MG63 (cell line): ENCODE measurements at regions not wholly inside any gene's neighbourhood (a gene's known extent, or its start where the extent isn't known, plus 50 kb on each side); places are given as distances from the start of the nearest gene placed in this dataset.
A peak's percentile ranks its signal among the peaks of the same experiment; 100 is the strongest.

Experiments used
- DNase-seq: peaks from one replicate; pipeline ENCODE4 v3.0.0-alpha.2; 2020
- H3K27me3 ChIP-seq: fragments of 250-450 bp; sonication (Bioruptor Pico); 2 replicates; pipeline ENCODE4 v1.5.1; 2020; ENCODE audit warnings: mild to moderate bottlenecking, moderate library complexity
- H3K36me3 ChIP-seq: fragments of 250-450 bp; sonication (Bioruptor Pico); 2 replicates; pipeline ENCODE4 v1.5.1; 2020; ENCODE audit warnings: mild to moderate bottlenecking, moderate library complexity
- H3K4me3 ChIP-seq: fragments of 250-450 bp; sonication (Bioruptor Pico); 2 replicates; pipeline ENCODE4 v1.5.1; 2020; ENCODE audit warnings: mild to moderate bottlenecking, moderate library complexity
- H3K9me3 ChIP-seq: fragments of 250-450 bp; sonication (Bioruptor Pico); 2 replicates; pipeline ENCODE4 v1.5.1; 2020; ENCODE audit warnings: mild to moderate bottlenecking, moderate library complexity

GRCh38 chr2:180523621-180524340 lies 456.6 kb upstream of the UBE2E3 start:
- Histone ChIP-seq H3K4me3 (no peak overlapping the region), H3K27me3 (no peaks in the 10 kb centered on the region), H3K36me3 (no peaks in the 10 kb centered on the region), H3K9me3 (no peaks in the 10 kb centered on the region)
- peak; percentile 52 for DNase-seq

DNA sequence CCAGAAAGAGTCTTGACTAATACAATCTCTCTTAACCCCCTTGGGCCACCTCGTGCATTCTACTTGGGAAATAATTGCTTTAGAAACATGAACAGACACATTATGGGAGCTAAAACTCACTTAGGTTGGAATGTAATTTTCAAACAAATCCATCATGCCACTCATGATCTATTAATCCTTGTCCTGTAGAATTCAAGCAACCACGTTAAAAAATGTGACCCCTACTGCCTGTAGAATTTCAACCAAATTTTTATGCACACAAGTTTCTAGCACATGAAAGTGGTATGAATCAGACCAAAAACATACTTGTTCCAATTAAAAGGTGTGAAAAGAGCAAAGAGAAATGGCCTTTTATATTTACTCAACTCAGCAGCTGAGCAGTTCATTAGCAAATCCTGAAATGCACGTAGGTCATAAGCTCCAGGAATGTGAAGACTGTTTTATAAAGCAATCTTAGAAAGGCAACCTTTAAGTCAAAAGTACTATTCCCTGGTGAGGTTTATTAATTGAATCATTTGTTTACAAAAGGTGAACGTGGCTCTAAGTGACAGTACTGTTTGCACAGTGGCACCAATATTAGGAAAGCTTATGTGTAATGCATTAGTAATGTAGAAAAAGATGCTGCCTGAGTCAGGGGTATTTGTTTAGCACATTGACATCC lies 459.4 kb upstream of the UBE2E3 start:
- no peaks in the 10 kb centered on the region for H3K36me3 ChIP-seq
- no peak for DNase-seq
- no peaks in the 10 kb centered on the region for H3K27me3 ChIP-seq
- no peak overlapping the region for H3K4me3 ChIP-seq
- no peaks in the 10 kb centered on the region for H3K9me3 ChIP-seq

GRCh38 chr2:180520206-180520605 lies 460.2 kb upstream of the UBE2E3 start:
- H3K9me3 ChIP-seq: no peaks in the 10 kb centered on the region
- H3K27me3 ChIP-seq: no peaks in the 10 kb centered on the region
- no peak overlapping the region for H3K4me3 ChIP-seq
- no peaks in the 10 kb centered on the region for H3K36me3 ChIP-seq
- DNase-seq: no peak

DNA sequence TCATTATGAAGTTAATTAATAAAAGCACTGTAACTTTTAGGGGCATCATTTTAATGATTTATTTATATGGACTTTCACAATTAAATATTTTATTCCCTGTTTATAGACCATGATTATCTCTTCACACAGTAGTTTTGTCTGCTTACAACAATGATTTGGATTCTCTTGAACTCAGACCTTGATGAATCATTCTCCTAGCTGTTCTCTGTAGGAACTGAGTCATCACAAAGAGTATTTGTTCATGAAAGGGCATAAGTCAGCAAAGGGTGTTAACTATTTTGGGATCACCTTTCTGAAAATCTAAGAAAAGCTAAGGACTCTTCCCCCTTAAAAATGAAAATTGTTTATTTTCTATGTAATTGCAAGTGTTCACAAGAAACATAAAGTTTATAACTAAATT lies 461.1 kb upstream of the UBE2E3 start:
- no peaks in the 10 kb centered on the region for H3K27me3 ChIP-seq
- no peaks in the 10 kb centered on the region for H3K36me3 ChIP-seq
- no peaks in the 10 kb centered on the region; the same call in 1 of the 2 replicates for H3K9me3 ChIP-seq
- DNase-seq: no peak
- H3K4me3 ChIP-seq: no peak overlapping the region

- Histone ChIP-seq H3K36me3 (no peaks in the 10 kb centered on the region), H3K27me3 (no peaks in the 10 kb centered on the region)
- DNase-seq: no peak
Measured at GRCh38 chr2:180516232-180516631, 464.2 kb upstream of the UBE2E3 start.

DNA sequence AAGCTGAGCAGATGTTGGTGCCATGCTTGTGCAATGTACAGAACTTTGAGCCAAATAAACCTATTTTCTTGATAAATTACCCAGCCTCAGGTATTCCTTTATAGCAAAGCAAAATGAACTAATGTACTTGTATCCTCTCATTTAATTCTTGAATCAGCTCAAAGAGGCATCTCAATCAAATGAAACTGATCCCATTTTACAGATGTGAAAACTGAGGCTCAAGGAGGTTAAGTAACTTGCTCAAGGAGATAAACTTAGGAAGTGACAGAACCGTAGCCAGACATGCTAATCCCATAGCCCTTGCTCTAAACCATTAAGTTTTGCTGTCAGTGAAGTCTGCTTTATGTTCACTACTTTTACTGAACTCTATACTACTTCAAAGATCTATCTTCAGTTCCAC lies 467.0 kb upstream of the UBE2E3 start:
- no peak overlapping the region for H3K4me3 ChIP-seq
- no peak for DNase-seq
- no peaks in the 10 kb centered on the region; the same call in 1 of the 2 replicates for H3K9me3 ChIP-seq
- no peaks in the 10 kb centered on the region for H3K27me3 ChIP-seq
- no peaks in the 10 kb centered on the region for H3K36me3 ChIP-seq

More at GRCh38 chr2:180516232-180516631, 464.2 kb upstream of the UBE2E3 start:
- Histone ChIP-seq H3K9me3 (no peaks in the 10 kb centered on the region; the same call in 1 of the 2 replicates), H3K4me3 (no peak overlapping the region)

DNA sequence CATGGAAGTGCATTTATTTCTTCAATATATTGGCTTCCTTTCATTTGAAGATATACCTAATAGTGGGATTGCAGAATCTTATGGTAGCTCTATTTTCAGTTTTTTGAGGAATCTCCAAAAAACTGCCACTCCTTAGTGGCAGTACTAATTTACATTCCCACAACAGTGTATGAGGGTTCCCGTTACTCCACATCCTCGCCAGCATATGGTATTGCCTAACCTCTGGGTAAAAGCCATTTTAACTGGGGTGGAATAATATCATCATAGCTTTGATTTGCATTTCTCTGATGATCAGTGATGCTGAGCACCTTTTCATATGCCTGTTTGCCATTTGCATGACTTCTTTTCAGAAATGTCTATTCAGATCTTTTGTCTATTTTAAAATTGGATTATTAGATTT lies 471.9 kb upstream of the UBE2E3 start:
- no peak overlapping the region for H3K4me3 ChIP-seq
- no peaks in the 10 kb centered on the region for H3K27me3 ChIP-seq

GRCh38 chr2:180507028-180507427 lies 473.4 kb upstream of the UBE2E3 start:
- DNase-seq: no peak
- H3K36me3 ChIP-seq: no peaks in the 10 kb centered on the region
- H3K9me3 ChIP-seq: no peaks in the 10 kb centered on the region; the same call in 1 of the 2 replicates
- no peaks in the 10 kb centered on the region for H3K27me3 ChIP-seq
- no peak overlapping the region for H3K4me3 ChIP-seq

More for the DNA sequence above, 471.9 kb upstream of the UBE2E3 start:
- H3K36me3 ChIP-seq: no peaks in the 10 kb centered on the region
- DNase-seq: no peak
- no peaks in the 10 kb centered on the region; the same call in 1 of the 2 replicates for H3K9me3 ChIP-seq

GRCh38 chr2:180505203-180505602 lies 475.2 kb upstream of the UBE2E3 start:
- no peaks in the 10 kb centered on the region for H3K27me3 ChIP-seq
- no peaks in the 10 kb centered on the region for H3K36me3 ChIP-seq
- no peak for DNase-seq
- H3K9me3 ChIP-seq: no peaks in the 10 kb centered on the region; the same call in 1 of the 2 replicates
- no peak overlapping the region for H3K4me3 ChIP-seq

DNA sequence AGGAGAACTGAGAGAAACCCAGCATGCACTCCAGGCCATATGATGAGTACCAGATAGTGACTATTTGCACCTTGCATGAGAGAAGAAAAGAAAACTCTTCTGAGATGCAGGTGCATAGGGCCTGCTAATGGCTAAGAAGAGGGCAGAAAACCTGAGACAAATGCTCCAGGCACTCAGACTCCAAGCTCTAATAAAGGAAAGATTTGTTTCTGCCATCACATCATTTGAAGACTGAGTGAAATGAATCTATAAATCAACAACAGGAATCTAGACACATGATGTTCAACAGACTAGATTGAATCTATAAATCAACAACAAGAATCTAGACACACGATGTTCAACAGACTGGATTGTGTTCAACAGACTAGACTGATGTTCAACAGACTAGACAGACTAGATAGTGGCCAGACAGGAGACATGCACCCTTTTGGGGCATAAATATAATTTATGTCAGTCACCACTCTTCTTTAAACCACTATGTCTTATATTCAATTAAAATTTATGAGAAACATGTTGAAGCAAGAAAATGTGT lies 482.7 kb upstream of the UBE2E3 start:
- no peak overlapping the region for H3K4me3 ChIP-seq
- H3K27me3 ChIP-seq: no peaks in the 10 kb centered on the region
- DNase-seq: no peak
- no peaks in the 10 kb centered on the region for H3K9me3 ChIP-seq
- no peaks in the 10 kb centered on the region for H3K36me3 ChIP-seq

GRCh38 chr2:180495606-180496005 lies 484.8 kb upstream of the UBE2E3 start:
- H3K27me3 ChIP-seq: no peaks in the 10 kb centered on the region
- H3K36me3 ChIP-seq: no peaks in the 10 kb centered on the region
- peak; percentile 49 for DNase-seq
- H3K4me3 ChIP-seq: no peak overlapping the region
- H3K9me3 ChIP-seq: no peaks in the 10 kb centered on the region

DNA sequence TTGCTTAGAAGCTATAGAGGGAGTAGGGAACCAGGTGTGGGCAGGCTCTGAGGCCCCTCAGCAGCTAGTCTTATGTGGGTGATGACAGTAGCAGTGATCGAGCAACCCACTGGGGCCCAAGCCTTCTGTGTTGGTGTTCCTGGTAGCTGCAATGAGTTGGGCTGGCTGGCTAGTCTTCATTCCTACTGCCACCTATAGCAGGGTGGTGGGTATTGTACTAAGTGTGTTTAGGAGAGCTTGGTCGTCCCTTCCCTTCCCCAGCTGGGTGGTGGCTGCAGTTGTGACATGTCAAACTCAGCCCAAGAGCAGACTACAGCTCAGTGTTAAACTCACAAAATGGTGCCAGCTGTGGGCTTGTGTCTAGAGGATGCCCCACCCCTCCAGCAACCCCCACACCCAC lies 486.1 kb upstream of the UBE2E3 start:
- no peaks in the 10 kb centered on the region for H3K36me3 ChIP-seq
- H3K27me3 ChIP-seq: no peaks in the 10 kb centered on the region
- H3K9me3 ChIP-seq: no peaks in the 10 kb centered on the region; the same call in 1 of the 2 replicates
- DNase-seq: no peak
- no peak overlapping the region for H3K4me3 ChIP-seq

DNA sequence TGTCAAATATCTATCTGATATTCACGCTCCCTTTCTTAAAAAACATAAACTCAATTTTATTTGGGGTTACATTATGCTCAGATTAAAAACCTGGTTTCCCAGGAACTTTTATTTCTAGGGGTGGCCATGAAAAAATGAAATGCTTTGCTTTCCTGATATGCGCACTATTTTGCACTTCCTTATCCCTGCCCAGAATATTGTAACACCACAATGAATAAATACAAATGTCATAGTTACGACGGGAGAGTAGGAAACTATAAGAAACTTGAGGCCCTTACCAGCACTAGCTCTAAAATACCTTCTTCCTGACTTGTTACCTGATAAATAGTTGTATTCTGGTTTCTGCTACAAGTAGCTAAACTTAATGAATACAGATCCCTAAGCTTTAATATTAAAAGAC lies 475.6 kb upstream of the CWC22 start:
- no peaks in the 10 kb centered on the region for H3K9me3 ChIP-seq
- no peak for DNase-seq
- no peak overlapping the region for H3K4me3 ChIP-seq
- no peaks in the 10 kb centered on the region for H3K27me3 ChIP-seq
- no peaks in the 10 kb centered on the region for H3K36me3 ChIP-seq

DNA sequence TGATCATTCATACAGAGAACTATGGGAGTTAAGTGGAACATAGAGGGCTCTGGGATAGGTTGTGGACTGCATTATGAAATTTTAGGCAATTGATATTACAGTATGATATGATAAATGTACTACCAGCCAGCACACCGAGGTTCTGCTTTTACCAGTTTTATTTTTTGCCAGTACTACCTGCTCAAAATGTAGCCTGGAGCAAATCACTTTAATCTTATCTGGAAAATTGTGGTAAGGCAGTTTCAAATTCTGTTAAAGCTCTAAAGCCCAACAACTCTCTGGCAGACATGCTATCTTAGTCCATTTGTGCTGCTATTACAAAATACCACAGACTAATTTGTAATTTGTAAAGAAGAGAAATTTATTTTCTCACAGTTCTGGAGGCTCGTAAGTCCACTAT lies 474.9 kb upstream of the CWC22 start:
- Histone ChIP-seq H3K4me3 (no peak overlapping the region), H3K27me3 (no peaks in the 10 kb centered on the region), H3K9me3 (no peaks in the 10 kb centered on the region), H3K36me3 (no peaks in the 10 kb centered on the region)
- no peak for DNase-seq

GRCh38 chr2:180478883-180479282 lies 471.8 kb upstream of the CWC22 start:
- H3K4me3 ChIP-seq: no peak overlapping the region
- DNase-seq: no peak
- no peaks in the 10 kb centered on the region for H3K36me3 ChIP-seq

DNA sequence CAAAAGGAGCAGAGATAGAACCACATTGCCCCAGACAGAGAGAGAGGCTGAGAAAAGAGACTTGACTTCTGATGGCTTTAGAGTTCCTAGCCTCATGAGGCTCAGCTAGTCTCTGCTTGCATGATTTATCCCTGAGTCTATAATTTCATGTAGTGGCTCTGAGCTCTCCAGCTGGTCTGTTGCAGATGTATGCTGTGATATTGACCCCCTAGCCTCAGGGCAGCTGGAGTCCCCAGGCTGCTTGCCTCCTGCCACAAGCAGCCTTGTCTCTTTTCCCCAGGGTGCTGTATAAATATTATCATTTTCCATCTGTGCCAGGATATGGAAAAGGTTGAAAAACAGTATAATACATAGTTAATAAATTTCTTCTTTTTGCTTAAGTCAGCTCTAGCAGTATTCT lies 467.6 kb upstream of the CWC22 start:
- H3K27me3 ChIP-seq: no peaks in the 10 kb centered on the region
- no peaks in the 10 kb centered on the region for H3K9me3 ChIP-seq
- no peak for DNase-seq
- H3K4me3 ChIP-seq: no peak overlapping the region
- H3K36me3 ChIP-seq: no peaks in the 10 kb centered on the region

More at GRCh38 chr2:180478883-180479282, 471.8 kb upstream of the CWC22 start:
- Histone ChIP-seq H3K9me3 (no peaks in the 10 kb centered on the region), H3K27me3 (no peaks in the 10 kb centered on the region)

- no peaks in the 10 kb centered on the region for H3K27me3 ChIP-seq
- H3K9me3 ChIP-seq: no peaks in the 10 kb centered on the region
- no peak for DNase-seq
- no peak overlapping the region for H3K4me3 ChIP-seq
- no peaks in the 10 kb centered on the region for H3K36me3 ChIP-seq
Measured at GRCh38 chr2:180473456-180473855, 466.4 kb upstream of the CWC22 start.

DNA sequence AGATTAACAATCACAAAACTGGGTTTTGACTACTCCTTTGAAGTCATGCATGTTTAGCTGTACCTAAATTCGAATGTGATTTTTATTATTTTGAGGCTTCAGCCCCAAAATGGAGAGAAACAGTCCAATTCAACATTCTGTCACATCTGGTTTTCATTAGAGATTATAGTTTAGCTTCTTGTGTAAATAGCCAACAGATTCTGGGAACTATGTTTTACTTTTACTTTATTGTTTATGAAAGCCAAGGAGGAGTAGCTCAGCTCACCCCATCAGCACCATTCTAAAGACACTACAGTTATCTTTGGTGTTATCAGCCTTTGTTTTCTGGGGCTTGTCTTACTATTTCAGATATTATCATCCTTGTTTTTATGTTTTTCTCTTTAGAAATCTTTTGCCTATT lies 465.0 kb upstream of the CWC22 start:
- Histone ChIP-seq H3K9me3 (no peaks in the 10 kb centered on the region; the same call in 1 of the 2 replicates), H3K36me3 (no peaks in the 10 kb centered on the region), H3K4me3 (no peak overlapping the region), H3K27me3 (no peaks in the 10 kb centered on the region)
- no peak for DNase-seq
